HEK293T (cell line): ENCODE measurements at regions not wholly inside any gene's neighbourhood (a gene's known extent, or its start where the extent isn't known, plus 50 kb on each side); places are given as distances from the start of the nearest gene placed in this dataset.

Source experiments
- ARNT ChIP-seq: fragments of 450-650 bp; IDR thresholded peaks from 2 replicates; pipeline ENCODE4 v1.6.1; 2017; ENCODE audit warnings: mild to moderate bottlenecking
- BHLHE40 ChIP-seq: fragments of 450-650 bp; IDR thresholded peaks from 2 replicates; pipeline ENCODE4 v1.6.1; 2016; ENCODE audit warnings: mild to moderate bottlenecking, moderate library complexity, borderline replicate concordance
- FOXA1 ChIP-seq: fragments of 450-650 bp; IDR thresholded peaks from 2 replicates; pipeline ENCODE4 v1.6.1; 2016; ENCODE audit warnings: mild to moderate bottlenecking
- FOXM1 ChIP-seq: fragments of 450-650 bp; IDR thresholded peaks from 2 replicates; pipeline ENCODE4 v1.6.1; 2017; ENCODE audit warnings: mild to moderate bottlenecking, borderline replicate concordance
- HDGF ChIP-seq: fragments of 450-650 bp; IDR thresholded peaks from 2 replicates; pipeline ENCODE4 v1.6.1; 2017; ENCODE audit warnings: antibody characterized with exemption, borderline replicate concordance
- LEF1 ChIP-seq: fragments of 450-650 bp; IDR thresholded peaks from 2 replicates; pipeline ENCODE4 v1.6.1; 2017; ENCODE audit warnings: mild to moderate bottlenecking, borderline replicate concordance
- NFRKB ChIP-seq: fragments of 450-650 bp; IDR thresholded peaks from 2 replicates; pipeline ENCODE4 v1.6.1; 2016; ENCODE audit warnings: mild to moderate bottlenecking, moderate library complexity
- SP1 ChIP-seq: fragments of 450-650 bp; IDR thresholded peaks from 2 replicates; pipeline ENCODE4 v1.6.1; 2017
- SUZ12 ChIP-seq: fragments of 450-650 bp; IDR thresholded peaks from 2 replicates; pipeline ENCODE4 v1.6.1; 2016; ENCODE audit warnings: mild to moderate bottlenecking

GRCh38 chr1:235043234-235043633 is 85.4 kb downstream of the TOMM20 start:
- no peak for TF ChIP-seq FOXM1
- no peak for TF ChIP-seq BHLHE40
- no peak for TF ChIP-seq FOXA1
- no peak for TF ChIP-seq SUZ12
- no peak for TF ChIP-seq LEF1
- no peak for TF ChIP-seq ARNT
- TF ChIP-seq NFRKB, result no peak
- TF ChIP-seq SP1, result no peak
- TF ChIP-seq HDGF, result no peak
